ENCODE measurements at regions not wholly inside any gene's neighbourhood (a gene's known extent, or its start where the extent isn't known, plus 50 kb on each side); places are given as distances from the start of the nearest gene placed in this dataset.

- FAIRE-seq (no peak), DNase-seq (ENCODE audit: insufficient read length, low spot score) (no peak)
- no peak for TF ChIP-seq POLR2A (IDR thresholded peaks at IDR 0.05; ENCODE audit: low read depth, low read length)
Measured at GRCh38 chr21:20527731-20528460, 470.3 kb upstream of the NCAM2 start.

DNA sequence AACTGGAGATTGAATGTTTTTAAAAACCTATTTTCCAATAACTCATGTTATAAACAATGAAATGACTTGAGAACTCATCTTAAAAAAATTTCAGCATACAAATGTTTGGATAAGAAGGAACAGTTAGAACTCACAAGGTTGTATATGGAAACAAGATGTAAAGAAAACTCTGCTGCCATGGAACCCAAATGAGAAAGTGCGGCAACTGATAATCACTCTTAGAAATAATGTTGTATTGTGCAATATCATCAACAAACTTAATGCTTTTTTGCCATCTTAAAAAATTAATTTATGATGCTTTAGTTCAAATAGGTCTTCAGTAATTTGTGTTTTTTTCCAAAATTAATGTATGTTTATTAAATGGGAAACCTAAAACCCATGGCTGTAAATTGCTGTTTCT, 461.1 kb upstream of the NCAM2 start:
- DNase-seq (ENCODE audit: insufficient read length, low spot score) (no peak), FAIRE-seq (no peak)
- TF ChIP-seq POLR2A (IDR thresholded peaks at IDR 0.05; ENCODE audit: low read depth, low read length), result no peak

GRCh38 chr21:20538039-20538658, 460.1 kb upstream of the NCAM2 start:
- no peak for FAIRE-seq
- no peak for TF ChIP-seq POLR2A (IDR thresholded peaks at IDR 0.05; ENCODE audit: low read depth, low read length)
- DNase-seq (ENCODE audit: insufficient read length, low spot score), result no peak

DNA sequence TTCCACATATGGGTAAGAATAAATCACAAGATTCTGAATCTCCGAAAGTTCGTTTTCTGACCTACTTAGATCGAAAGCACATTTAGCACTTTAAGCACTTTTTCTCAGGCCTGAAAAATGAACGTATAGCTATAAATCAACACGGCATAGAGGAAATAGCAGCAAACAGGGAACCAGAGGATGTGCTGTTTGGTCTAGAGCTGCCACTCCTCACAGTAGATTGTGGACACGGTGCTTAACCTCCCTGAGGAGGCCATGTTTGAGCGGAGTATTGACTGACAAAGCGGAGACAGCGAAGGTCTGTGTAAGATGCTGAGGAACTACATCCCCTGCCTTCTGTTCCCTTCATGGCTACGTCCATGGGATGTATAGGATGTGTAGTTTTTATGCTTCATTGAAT, 452.8 kb upstream of the NCAM2 start:
- FAIRE-seq (no peak), DNase-seq (ENCODE audit: insufficient read length, low spot score) (no peak)
- TF ChIP-seq POLR2A (IDR thresholded peaks at IDR 0.05; ENCODE audit: low read depth, low read length), result no peak

GRCh38 chr21:20551939-20552338, 446.3 kb upstream of the NCAM2 start:
- TF ChIP-seq POLR2A (IDR thresholded peaks at IDR 0.05; ENCODE audit: low read depth, low read length), result no peak
- FAIRE-seq (no peak), DNase-seq (ENCODE audit: insufficient read length, low spot score) (no peak)

GRCh38 chr21:20554785-20555184, 443.4 kb upstream of the NCAM2 start:
- FAIRE-seq, result no peak
- no peak for TF ChIP-seq POLR2A (IDR thresholded peaks at IDR 0.05; ENCODE audit: low read depth, low read length)
- DNase-seq (ENCODE audit: insufficient read length, low spot score), result no peak

GRCh38 chr21:20570824-20571232, 427.4 kb upstream of the NCAM2 start:
- DNase-seq (ENCODE audit: insufficient read length, low spot score), result no peak
- FAIRE-seq, result no peak
- no peak for TF ChIP-seq POLR2A (IDR thresholded peaks at IDR 0.05; ENCODE audit: low read depth, low read length)

DNA sequence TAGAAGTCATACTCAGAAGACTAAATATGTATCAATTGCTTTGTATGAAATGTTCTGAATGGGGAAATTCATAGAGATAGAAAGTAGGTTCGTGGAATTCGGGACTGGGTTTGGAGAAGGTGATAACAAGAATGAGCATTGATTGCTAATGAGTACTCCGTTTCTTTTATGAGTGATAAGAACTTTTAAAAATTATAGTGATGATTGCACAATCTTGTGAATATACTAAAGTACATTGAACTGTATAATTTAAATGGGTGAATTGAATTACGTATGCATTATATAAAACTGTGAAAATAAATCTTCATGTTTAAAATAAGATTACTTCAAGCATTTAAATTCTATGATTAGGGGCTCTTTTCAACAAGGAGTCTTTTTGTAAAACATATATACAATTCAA, 425.6 kb upstream of the NCAM2 start:
- no peak for TF ChIP-seq POLR2A (IDR thresholded peaks at IDR 0.05; ENCODE audit: low read depth, low read length)
- DNase-seq (ENCODE audit: insufficient read length, low spot score) (no peak), FAIRE-seq (no peak)

- no peak for DNase-seq (ENCODE audit: insufficient read length, low spot score)
- no peak for TF ChIP-seq POLR2A (IDR thresholded peaks at IDR 0.05; ENCODE audit: low read depth, low read length)
- no peak for FAIRE-seq
Measured at GRCh38 chr21:20581361-20581760, 416.8 kb upstream of the NCAM2 start.

DNA sequence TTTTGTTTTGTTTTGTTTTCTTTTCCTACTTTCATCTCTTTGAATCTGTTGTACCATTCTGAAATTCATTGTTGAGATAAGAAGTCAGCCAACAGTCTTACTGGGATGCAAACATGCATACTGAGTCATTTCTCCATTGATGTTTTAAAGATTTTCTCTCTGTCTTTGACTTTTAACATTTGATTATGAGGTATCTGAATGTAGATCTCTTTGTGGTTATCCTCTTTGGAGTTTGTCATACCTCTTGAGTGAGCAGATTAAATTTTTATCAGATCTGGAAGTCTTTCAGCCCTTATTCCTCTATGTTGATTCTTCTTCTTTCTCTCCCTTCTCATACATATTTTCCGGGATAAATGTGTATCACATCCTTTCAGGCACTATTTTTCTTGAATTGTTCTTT, 406.9 kb upstream of the NCAM2 start:
- DNase-seq (ENCODE audit: insufficient read length, low spot score), result no peak
- no peak for FAIRE-seq
- no peak for TF ChIP-seq POLR2A (IDR thresholded peaks at IDR 0.05; ENCODE audit: low read depth, low read length)

DNA sequence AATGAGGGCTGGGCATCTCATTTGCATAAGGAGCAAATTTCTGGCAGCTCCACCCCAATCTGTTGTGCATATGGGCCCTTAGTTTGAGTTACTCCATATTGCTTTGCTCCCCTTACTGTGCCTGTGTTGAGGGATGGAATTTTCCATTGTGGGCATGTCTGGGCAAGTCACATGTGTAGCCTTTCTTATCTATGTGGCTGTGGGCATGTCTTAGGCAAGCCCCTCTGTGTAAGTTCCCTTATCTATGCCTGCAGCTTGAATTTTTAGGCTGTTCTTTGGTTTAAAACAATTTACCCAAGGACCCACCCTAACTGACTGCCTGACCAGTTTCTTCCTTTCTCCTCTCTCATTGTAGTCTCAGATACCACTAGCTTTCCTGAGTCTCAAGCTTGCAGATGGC, 405.7 kb upstream of the NCAM2 start:
- no peak for TF ChIP-seq POLR2A (IDR thresholded peaks at IDR 0.05; ENCODE audit: low read depth, low read length)
- DNase-seq (ENCODE audit: insufficient read length, low spot score) (no peak), FAIRE-seq (no peak)

GRCh38 chr21:20603236-20603635, 395.0 kb upstream of the NCAM2 start:
- no peak for TF ChIP-seq POLR2A (IDR thresholded peaks at IDR 0.05; ENCODE audit: low read depth, low read length)
- DNase-seq (ENCODE audit: insufficient read length, low spot score) (no peak), FAIRE-seq (no peak)

DNA sequence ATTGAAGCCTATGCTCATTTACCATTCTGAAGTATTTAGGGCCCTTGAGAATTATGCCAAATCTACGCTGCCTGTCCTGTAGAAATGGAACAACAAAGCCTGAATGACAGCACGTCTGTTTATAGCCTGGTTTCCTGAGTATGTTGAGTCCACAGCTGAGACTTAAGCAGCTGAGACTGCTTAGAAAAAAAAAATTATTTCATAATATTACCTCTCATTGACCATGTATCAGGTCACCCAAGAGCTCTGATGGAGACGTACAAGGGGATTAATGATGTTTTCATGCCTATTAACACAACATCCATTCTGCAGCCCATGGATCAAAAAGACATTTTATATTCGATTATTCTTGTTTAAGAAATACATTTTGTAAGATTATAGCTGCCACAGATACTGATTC, 387.2 kb upstream of the NCAM2 start:
- DNase-seq (ENCODE audit: insufficient read length, low spot score), result no peak
- FAIRE-seq, result no peak
- no peak for TF ChIP-seq POLR2A (IDR thresholded peaks at IDR 0.05; ENCODE audit: low read depth, low read length)

DNA sequence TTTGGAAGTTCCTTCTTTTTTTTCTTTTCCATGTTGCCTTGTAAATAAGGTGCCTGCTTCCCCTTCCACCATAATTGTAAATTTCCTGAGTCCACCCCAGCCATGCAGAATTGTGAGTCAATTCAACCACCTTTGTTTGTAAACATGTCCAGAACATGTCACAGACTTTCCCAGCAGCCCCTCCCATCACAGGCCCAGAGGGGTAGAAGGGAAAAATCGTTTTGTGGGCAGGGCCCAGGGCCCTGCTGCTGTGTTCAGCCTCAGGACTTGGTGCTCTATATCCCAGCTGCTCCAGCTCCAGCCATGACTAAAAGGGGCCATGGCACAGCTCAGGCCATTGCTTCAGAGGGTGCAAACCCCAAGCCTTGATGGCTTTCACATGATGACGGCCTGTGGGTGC, 384.6 kb upstream of the NCAM2 start:
- TF ChIP-seq POLR2A (IDR thresholded peaks at IDR 0.05; ENCODE audit: low read depth, low read length), result no peak
- FAIRE-seq (no peak), DNase-seq (ENCODE audit: insufficient read length, low spot score) (no peak)

DNA sequence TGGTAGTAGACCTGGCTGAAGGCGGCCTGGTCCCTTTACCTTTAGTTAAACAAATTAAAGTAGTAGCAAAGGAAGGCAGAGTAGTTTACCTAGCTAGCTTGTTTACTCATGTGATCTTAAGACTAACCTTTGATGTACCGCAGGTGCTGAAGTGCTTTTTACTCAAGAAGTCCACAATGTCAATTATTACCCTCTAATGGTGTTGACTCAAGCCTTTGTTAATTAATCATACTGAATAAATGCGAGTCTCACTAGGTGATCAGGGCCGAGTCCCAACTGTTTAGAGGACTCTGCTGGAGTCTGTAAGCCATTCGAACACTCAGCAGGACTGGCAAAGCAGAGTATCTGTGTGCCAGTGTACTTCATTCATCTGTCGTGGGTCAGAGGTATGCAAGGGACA, 381.1 kb upstream of the NCAM2 start:
- no peak for DNase-seq (ENCODE audit: insufficient read length, low spot score)
- no peak for TF ChIP-seq POLR2A (IDR thresholded peaks at IDR 0.05; ENCODE audit: low read depth, low read length)
- no peak for FAIRE-seq

All from H54 (cell line).